SK-N-SH (cell line): ENCODE measurements at regions not wholly inside any gene's neighbourhood (a gene's known extent, or its start where the extent isn't known, plus 50 kb on each side); places are given as distances from the start of the nearest gene placed in this dataset.

Experiments
- CTCF ChIA-PET: fragments of 300-600, 350-600 bp; formaldehyde crosslinking; extraction: SDS; loops from one replicate; lab custom pipeline; 2021; lab: Yijun Ruan, JAX
- POLR2A ChIA-PET: fragments of 350-600 bp; sonication (Branson Sonifier 250); formaldehyde crosslinking; extraction: SDS; loops from one replicate; lab custom pipeline; 2020; ENCODE audit warnings: antibody characterized with exemption, inconsistent platforms; lab: Yijun Ruan, JAX
- DNase-seq: peaks from one replicate; pipeline ENCODE4 v3.0.0; 2012
- H2AFZ ChIP-seq: fragments of 200-600 bp; sonication (generic); 2 replicates; pipeline ENCODE4 v1.8.1; 2016; ENCODE audit warnings: antibody characterized with exemption, mild to moderate bottlenecking, low read depth
- H3F3A ChIP-seq: fragments of 200-600 bp; sonication (generic); replicated peaks from 2 replicates; pipeline ENCODE3; 2016; ENCODE audit warnings: antibody characterized with exemption, mild to moderate bottlenecking; ENCODE audit not compliant: insufficient read depth
- H3K27ac ChIP-seq, 2 experiments: fragments of 200-500 bp in 1 of 2; fragments of 200-600 bp in 1 of 2; sonication (Bioruptor generic) in 1 of 2; sonication (generic), shearing (Covaris generic) in 1 of 2; 2 replicates each; pipeline versions ENCODE4 v1.5.1 to v1.6.1; 2014 to 2016; ENCODE audit warnings: low read depth in 2 of 2, inconsistent platforms in 1 of 2, low read length in 1 of 2, mild to moderate bottlenecking in 1 of 2, mixed read lengths in 1 of 2
- H3K27me3 ChIP-seq: fragments of 200-600 bp; sonication (generic), shearing (Covaris generic); 2 replicates; pipeline ENCODE4 v1.6.1; 2016; ENCODE audit warnings: mixed run types; ENCODE audit not compliant: insufficient read depth
- H3K36me3 ChIP-seq, 2 experiments: fragments of 200-500 bp in 1 of 2; fragments of 200-600 bp in 1 of 2; sonication (Bioruptor generic) in 1 of 2; sonication (generic) in 1 of 2; replicated peaks in 1 of 2; 2 replicates each; pipeline versions ENCODE3 to v1.5.1; 2014 to 2016; ENCODE audit warnings: low read length in 1 of 2, mild to moderate bottlenecking in 1 of 2; ENCODE audit not compliant: insufficient read depth in 2 of 2, control insufficient read depth in 1 of 2
- H3K4me1 ChIP-seq, 2 experiments: fragments of 200-500 bp in 1 of 2; fragments of 200-600 bp in 1 of 2; sonication (Bioruptor generic) in 1 of 2; sonication (generic), shearing (Covaris generic) in 1 of 2; 2 replicates each; pipeline versions ENCODE4 v1.5.1 to v1.6.1; 2014 to 2016; ENCODE audit warnings: low read depth in 1 of 2, low read length in 1 of 2, mixed run types in 1 of 2; ENCODE audit not compliant: insufficient read depth in 2 of 2, control insufficient read depth in 1 of 2
- H3K4me2 ChIP-seq: fragments of 200-600 bp; sonication (generic), shearing (Covaris generic); 2 replicates; pipeline ENCODE4 v1.6.1; 2017; ENCODE audit warnings: mixed run types
- H3K4me3 ChIP-seq, 2 experiments: fragments of 200-500 bp in 1 of 2; fragments of 200-600 bp in 1 of 2; sonication (Bioruptor generic) in 1 of 2; sonication (generic), shearing (Covaris generic) in 1 of 2; 2 replicates each; pipeline versions ENCODE4 v1.5.1 to v1.8.1; 2014 to 2016; ENCODE audit warnings: low read depth in 2 of 2, inconsistent platforms in 1 of 2, low read length in 1 of 2, mild to moderate bottlenecking in 1 of 2, mixed read lengths in 1 of 2, moderate library complexity in 1 of 2
- H3K79me2 ChIP-seq: fragments of 200-600 bp; sonication (generic); 2 replicates; pipeline ENCODE4 v1.8.1; 2017; ENCODE audit warnings: mild to moderate bottlenecking; ENCODE audit not compliant: insufficient read depth
- H3K9ac ChIP-seq: fragments of 200-600 bp; sonication (generic); 2 replicates; pipeline ENCODE4 v1.6.1; 2017; ENCODE audit warnings: mixed run types
- H3K9me2 ChIP-seq: fragments of 200-600 bp; sonication (generic); 2 replicates; pipeline ENCODE4 v1.6.1; 2017; ENCODE audit warnings: mixed run types
- H3K9me3 ChIP-seq: fragments of 200-600 bp; sonication (generic); 2 replicates; pipeline ENCODE4 v1.6.1; 2017; ENCODE audit warnings: mixed run types, mild to moderate bottlenecking, moderate library complexity
- H4K20me1 ChIP-seq: fragments of 200-600 bp; sonication (generic); 2 replicates; pipeline ENCODE4 v1.6.1; 2017; ENCODE audit warnings: mild to moderate bottlenecking, mixed run types; ENCODE audit not compliant: insufficient read depth
- CHD2 ChIP-seq: fragments of 150-350 bp; IDR thresholded peaks from 2 replicates; pipeline ENCODE4 v1.6.1; 2018; ENCODE audit warnings: low read length; ENCODE audit not compliant: partially characterized antibody
- EP300 ChIP-seq, 2 experiments: IDR thresholded peaks; 2 replicates each; pipeline versions ENCODE4 v1.4.0 to v1.6.1; 2012; ENCODE audit warnings: borderline replicate concordance in 1 of 2, low read depth in 1 of 2, low read length in 1 of 2
- FOXJ3 ChIP-seq: sonication (generic); formaldehyde crosslinking; IDR thresholded peaks from 2 replicates; pipeline ENCODE4 v1.5.1; 2020; ENCODE audit warnings: mild to moderate bottlenecking, missing genetic modification reagents
- FOXM1 ChIP-seq: IDR thresholded peaks from 2 replicates; pipeline ENCODE4 v1.4.0; 2012; ENCODE audit warnings: low read depth, mild to moderate bottlenecking
- GABPA ChIP-seq: IDR thresholded peaks from 2 replicates; pipeline ENCODE4 v1.4.0; 2012; ENCODE audit warnings: low read depth, mild to moderate bottlenecking
- MXI1 ChIP-seq: IDR thresholded peaks from 2 replicates; pipeline ENCODE4 v1.6.1; 2012; ENCODE audit warnings: mild to moderate bottlenecking, low read depth, low read length, improper control_type of control experiment
- NFIC ChIP-seq: IDR thresholded peaks from 2 replicates; pipeline ENCODE4 v1.4.0; 2012; ENCODE audit warnings: borderline replicate concordance
- NRF1 ChIP-seq: IDR thresholded peaks from 2 replicates; pipeline ENCODE4 v1.6.1; 2012; ENCODE audit warnings: low read depth, mild to moderate bottlenecking, low read length
- POLR2AphosphoS5 ChIP-seq: IDR thresholded peaks from 2 replicates; pipeline ENCODE4 v1.6.1; 2012; ENCODE audit warnings: low read depth, low read length
- RAD21 ChIP-seq: IDR thresholded peaks from 2 replicates; pipeline ENCODE4 v1.6.1; 2012; ENCODE audit warnings: mild to moderate bottlenecking, low read length
- RCOR1 ChIP-seq: fragments of 150-350 bp; IDR thresholded peaks from 2 replicates; pipeline ENCODE4 v1.6.1; 2017; ENCODE audit warnings: antibody characterized with exemption, low read length
- WGBS: methylation state at CpG from one replicate; pipeline ENCODE4 v1.1.6; 2017; ENCODE audit warnings: low lambda C conversion rate; 5-methylcytosine and 5-hydroxymethylcytosine counted together
- TF ChIP-seq, protein P1 (sequence below): IDR thresholded peaks from 2 replicates; pipeline ENCODE4 v1.4.0; 2012; ENCODE audit warnings: low read depth, borderline replicate concordance
- TF ChIP-seq, protein P2 (sequence below): IDR thresholded peaks from 2 replicates; pipeline ENCODE4 v1.4.0; 2012; ENCODE audit warnings: low read depth
- TF ChIP-seq, protein P3 (sequence below): fragments of 150-350 bp; IDR thresholded peaks from 2 replicates; pipeline ENCODE4 v1.6.1; 2017; ENCODE audit warnings: antibody characterized with exemption, low read length, low read depth, borderline replicate concordance
- TF ChIP-seq, protein P4 (sequence below): IDR thresholded peaks from 2 replicates; pipeline ENCODE4; 2012
- TF ChIP-seq, protein P5 (sequence below): IDR thresholded peaks from 2 replicates; pipeline ENCODE4 v1.4.0; 2012; ENCODE audit warnings: low read depth, borderline replicate concordance

DNA sequence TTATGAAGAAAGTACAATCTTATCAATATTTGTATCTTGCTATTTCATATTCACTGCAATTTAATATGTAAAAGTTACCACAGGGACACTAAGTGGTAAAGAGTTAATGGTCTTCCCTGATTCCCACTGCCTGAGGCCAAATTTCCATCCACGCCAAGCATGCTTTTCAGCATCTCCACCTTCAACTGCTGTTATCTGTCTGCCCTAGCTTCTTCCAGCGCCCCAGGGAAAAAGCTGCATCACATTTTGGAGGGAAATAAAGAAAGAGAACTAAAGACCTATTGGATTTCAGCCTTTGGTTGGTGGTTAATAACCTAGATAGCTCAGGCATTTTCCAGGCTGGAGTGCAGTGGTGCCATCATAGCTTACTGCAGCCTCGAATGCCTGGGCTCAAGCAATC, 61.3 kb upstream of the NKX2-2 start (continued):
- TF ChIP-seq, protein P1, sequence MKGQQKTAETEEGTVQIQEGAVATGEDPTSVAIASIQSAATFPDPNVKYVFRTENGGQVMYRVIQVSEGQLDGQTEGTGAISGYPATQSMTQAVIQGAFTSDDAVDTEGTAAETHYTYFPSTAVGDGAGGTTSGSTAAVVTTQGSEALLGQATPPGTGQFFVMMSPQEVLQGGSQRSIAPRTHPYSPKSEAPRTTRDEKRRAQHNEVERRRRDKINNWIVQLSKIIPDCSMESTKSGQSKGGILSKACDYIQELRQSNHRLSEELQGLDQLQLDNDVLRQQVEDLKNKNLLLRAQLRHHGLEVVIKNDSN, result no peak
- TF ChIP-seq RCOR1 (no peak), GABPA (no peak), NFIC (no peak), FOXM1 (no peak), FOXJ3 (CRISPR knock-in tag) (no peak), CHD2 (no peak)

DNA sequence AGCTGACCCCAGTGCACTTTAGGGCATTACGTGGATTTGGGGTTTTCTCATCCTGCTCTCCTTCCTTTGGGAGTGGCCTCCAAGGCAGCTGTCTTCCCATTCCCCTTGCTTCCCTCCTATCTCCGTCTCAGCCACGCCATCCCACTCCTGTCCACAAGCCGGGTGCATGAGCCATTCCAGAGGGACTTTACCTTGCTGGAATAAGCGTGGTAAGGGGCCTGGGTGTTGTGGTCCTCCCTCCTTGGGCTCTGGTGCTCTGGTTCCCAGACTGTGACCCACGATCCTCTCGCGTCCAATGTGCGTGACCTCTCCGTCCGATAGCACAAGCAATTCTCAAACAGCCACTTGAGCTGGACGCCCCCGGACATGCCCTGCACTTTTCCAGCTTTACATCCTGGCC, 60.6 kb upstream of the NKX2-2 start:
- Histone ChIP-seq H3K27me3 (peaks cover 36% of the 10 kb centered on the region; the same call in 1 of the 2 replicates), H3K4me2 (no peak overlapping the region), H3K9me3 (no peaks in the 10 kb centered on the region), H2AFZ (no peak overlapping the region), H3K9ac (no peak overlapping the region), H3K4me3 (no peak overlapping the region), H3K9me2 (no peaks in the 10 kb centered on the region), H3F3A (no peaks in the 10 kb centered on the region), H3K36me3 (no peaks in the 10 kb centered on the region), H4K20me1 (no peaks in the 10 kb centered on the region), H3K4me1 (no peaks in the 10 kb centered on the region; a peak in 1 of 4 replicates), H3K79me2 (no peaks in the 10 kb centered on the region), H3K27ac (no peak overlapping the region)
- TF ChIP-seq, protein P1, result no peak
- TF ChIP-seq NFIC (no peak), CHD2 (no peak), MXI1 (no peak), NRF1 (no peak), RAD21 (no peak), POLR2AphosphoS5 (no peak), EP300 (IDR thresholded peaks at IDR 0.05; ENCODE audit: borderline replicate concordance in 1 of 2, low read depth in 1 of 2, low read length in 1 of 2) (no peak), RCOR1 (no peak)
- TF ChIP-seq, protein P2, sequence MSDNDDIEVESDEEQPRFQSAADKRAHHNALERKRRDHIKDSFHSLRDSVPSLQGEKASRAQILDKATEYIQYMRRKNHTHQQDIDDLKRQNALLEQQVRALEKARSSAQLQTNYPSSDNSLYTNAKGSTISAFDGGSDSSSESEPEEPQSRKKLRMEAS, result no peak
- TF ChIP-seq, protein P3, sequence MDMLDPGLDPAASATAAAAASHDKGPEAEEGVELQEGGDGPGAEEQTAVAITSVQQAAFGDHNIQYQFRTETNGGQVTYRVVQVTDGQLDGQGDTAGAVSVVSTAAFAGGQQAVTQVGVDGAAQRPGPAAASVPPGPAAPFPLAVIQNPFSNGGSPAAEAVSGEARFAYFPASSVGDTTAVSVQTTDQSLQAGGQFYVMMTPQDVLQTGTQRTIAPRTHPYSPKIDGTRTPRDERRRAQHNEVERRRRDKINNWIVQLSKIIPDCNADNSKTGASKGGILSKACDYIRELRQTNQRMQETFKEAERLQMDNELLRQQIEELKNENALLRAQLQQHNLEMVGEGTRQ, result no peak
- TF ChIP-seq, protein P4, sequence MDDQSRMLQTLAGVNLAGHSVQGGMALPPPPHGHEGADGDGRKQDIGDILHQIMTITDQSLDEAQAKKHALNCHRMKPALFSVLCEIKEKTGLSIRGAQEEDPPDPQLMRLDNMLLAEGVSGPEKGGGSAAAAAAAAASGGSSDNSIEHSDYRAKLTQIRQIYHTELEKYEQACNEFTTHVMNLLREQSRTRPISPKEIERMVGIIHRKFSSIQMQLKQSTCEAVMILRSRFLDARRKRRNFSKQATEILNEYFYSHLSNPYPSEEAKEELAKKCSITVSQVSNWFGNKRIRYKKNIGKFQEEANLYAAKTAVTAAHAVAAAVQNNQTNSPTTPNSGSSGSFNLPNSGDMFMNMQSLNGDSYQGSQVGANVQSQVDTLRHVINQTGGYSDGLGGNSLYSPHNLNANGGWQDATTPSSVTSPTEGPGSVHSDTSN, result no peak
- TF ChIP-seq, protein P5, sequence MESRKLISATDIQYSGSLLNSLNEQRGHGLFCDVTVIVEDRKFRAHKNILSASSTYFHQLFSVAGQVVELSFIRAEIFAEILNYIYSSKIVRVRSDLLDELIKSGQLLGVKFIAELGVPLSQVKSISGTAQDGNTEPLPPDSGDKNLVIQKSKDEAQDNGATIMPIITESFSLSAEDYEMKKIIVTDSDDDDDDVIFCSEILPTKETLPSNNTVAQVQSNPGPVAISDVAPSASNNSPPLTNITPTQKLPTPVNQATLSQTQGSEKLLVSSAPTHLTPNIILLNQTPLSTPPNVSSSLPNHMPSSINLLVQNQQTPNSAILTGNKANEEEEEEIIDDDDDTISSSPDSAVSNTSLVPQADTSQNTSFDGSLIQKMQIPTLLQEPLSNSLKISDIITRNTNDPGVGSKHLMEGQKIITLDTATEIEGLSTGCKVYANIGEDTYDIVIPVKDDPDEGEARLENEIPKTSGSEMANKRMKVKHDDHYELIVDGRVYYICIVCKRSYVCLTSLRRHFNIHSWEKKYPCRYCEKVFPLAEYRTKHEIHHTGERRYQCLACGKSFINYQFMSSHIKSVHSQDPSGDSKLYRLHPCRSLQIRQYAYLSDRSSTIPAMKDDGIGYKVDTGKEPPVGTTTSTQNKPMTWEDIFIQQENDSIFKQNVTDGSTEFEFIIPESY, result no peak
- DNase-seq, result no peak
- 10% methylated on average over 13 of the region's 13 CpGs for WGBS
- POLR2A ChIA-PET, result no interaction called here
- CTCF ChIA-PET, result interaction anchor here (1.3 to 2.1 kb wide), 2 partner anchors 338 to 737 kb away, joined by 5 to 6 read pairs; no protein-coding TSS in a partner anchor
